HG03108 (cell line): ENCODE measurements at regions not wholly inside any gene's neighbourhood (a gene's known extent, or its start where the extent isn't known, plus 50 kb on each side); places are given as distances from the start of the nearest gene placed in this dataset.
A peak's percentile ranks its signal among the peaks of the same experiment; 100 is the strongest.

Experiments
- ATAC-seq: cut with Tn5 transposase; IDR thresholded peaks from one replicate; pipeline ENCODE4 v1.9.1; 2021; ENCODE audit warnings: moderate library complexity; ENCODE audit not compliant: unreplicated experiment

DNA sequence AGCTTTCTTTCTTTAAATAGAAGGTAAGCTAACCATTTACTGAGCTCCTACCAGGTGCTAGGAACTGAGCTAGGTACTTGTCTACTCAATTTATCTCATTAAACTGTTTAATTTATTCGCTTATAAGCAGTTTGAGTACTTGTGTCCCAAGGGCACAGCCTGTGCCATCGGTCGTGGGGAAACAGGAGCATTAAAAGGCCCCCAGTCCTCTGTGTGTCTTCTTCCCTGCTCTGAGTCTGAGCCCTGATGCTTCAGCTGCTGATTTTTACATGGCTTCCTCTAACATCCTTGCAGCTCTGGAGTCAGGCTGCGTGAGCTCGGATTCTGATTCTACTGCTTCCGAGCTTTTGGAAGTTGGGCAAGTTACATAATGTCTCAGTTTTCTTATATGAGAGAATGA is 239.5 kb downstream of the EDEM1 start:
- ATAC-seq = no peak

DNA sequence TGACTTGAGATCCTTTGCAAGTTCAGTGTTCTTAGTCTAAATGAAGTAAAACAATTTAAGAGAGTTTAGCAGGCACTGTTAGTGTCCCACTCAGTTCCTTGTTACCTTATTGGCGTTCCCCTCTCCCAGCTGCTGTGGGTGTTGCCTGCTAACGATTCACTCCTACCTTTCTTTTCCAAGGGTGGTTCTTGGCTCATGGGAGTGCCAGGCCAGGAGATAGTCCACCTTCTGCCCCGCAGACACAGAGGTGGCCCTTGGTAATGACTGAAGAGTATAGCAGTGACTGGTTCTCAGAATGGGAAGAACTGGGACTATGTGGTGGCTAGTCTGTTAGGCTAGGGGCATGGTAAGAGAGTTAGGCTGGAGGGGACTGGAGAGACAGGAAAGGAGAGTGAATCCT is 240.4 kb downstream of the EDEM1 start:
- ATAC-seq = no peak

DNA sequence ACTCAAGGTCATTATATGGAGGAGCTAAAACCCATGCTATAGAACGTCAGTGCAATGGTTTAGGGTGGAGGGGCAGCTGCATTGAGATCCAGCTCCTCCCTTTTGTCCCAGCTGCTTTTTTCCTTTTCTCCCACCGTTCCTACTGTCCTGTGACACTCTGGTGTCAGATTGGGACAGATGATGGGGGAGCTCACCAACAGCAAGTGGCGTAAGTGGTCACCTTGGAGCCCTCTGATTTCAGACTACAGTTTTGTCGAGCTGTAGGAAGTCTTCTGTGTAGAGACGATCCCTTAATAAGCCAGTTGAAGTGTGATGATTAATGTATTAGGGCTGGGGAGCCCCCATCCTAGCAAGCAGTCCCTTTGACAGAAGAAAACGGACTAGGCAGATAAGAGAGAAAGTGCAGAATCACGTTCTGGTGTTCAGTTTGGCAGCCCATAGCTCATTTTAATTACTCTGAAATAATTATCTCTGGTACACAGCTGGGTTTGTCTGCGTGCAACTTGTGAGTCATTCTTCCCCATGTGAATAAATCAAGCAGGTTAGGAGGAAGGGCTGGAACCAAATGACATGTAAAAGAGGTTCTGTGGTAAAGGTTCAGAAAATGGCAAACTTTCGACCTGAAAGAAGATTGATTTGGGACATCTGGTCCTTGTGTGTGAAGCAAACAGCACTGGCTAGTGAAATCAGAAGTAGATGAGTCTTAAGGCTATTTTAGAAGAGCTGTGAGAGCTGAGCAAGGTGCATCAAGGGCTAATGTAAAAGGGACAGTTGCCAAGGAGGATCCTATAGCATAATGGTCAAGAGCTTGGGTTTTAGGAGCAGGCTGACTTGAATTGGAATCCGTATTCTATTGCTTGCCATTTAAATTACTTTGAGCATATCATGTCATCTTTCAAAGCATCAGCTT is 241.4 kb downstream of the EDEM1 start:
- peak; percentile 82 for ATAC-seq

DNA sequence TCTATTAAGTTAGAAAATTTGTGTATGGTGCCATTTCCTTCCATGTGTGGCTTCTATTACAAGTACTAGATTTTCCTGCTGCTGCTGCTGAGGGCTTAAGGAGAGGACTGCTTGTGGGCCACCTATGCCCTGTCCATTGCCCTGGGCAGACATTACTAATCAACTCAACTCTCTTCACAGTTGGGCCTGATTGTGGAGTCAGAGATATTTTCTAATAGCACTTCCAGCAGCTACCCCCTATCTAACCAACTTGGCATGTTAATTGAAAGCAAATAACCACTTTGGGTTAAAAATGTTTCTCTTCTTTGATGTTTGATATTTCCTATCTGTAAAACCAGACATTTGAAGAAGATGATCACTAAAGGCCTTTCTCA is 242.0 kb downstream of the EDEM1 start:
- no peak for ATAC-seq

DNA sequence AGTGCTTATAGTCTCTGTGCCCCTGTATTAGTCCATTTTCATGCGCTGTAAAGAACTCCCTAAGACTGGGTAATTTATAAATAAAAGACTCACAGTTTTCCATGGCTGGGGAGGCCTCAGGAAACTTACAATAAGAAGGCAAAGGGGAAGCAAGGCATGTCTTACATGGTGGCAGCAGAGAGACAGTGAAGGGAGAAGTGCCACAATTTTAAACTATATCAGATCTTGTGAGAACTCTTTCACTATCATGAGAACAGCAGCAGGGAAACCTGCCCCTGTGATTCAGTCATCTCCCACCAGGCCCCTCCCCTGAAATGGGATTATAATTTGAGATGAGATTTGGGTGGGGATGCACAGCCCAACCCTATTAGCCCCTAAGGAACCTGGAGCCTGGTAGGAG is 243.2 kb downstream of the EDEM1 start:
- ATAC-seq = no peak

DNA sequence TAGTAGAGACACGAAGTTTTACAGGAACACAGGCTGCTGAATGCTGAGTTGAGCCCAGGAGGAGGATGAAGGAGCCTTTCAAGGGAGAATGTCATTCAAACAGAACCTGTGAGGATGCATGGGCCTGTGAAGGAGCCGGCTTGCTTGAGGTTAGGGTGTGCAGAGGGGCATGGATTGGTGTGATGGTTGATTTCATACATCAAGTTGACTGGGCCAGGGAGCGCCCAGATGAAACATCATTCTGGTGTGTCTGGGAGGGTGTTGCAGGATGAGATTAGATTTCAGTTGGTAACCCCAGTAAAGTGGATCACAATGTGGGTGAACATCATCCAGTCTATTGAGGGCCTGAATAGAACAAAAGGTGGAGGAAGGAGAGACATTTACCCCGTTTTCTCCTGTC is 243.6 kb downstream of the EDEM1 start:
- no peak for ATAC-seq

DNA sequence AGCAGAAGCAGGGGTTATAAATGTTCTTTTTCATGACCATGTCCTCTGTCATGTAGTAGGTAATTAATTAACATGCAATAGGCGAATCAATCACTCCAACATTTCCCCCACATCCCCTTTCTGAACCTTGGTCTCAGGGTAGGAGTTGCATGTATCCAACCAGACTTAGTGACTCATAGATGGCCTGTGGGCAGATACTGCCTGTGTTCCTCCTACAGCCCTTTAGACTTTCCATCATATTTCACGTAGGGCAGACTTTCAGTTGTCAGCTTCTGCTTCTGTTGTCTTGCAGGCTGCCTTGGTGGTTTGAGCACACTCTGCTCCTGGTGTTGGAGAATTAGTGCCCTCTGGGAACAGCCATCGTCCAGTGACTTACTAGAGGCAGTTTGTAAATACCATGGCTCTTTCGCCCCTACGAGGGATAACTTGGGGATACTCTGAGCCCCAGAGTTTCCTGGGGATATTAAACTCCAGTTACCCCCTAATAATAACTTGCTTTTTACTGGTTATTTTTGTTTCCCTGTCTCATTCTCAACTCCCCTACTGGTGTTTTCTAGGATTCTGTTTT is 244.4 kb downstream of the EDEM1 start:
- ATAC-seq = no peak

DNA sequence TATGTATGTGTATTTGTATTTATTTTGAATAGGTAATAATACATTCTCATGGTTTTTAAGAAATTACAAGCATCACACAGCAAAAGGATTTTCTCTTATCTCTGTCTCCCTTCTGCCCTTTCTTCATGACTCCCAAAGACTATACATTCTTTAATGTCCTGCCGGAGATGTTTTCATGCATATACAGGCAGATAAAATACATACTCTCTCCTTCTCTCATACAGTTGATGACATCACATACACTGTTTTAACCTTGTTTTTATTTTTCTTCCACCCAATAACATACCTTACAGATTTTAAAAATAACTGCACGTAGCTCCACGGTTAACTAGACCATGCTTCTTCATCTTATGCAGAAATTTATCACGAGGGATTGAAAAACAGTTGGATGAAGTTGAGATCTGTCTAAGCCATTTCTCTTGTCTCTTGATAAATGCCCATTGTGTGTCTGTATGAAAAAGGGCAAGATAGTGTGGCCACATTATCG is 249.8 kb downstream of the EDEM1 start:
- no peak for ATAC-seq

DNA sequence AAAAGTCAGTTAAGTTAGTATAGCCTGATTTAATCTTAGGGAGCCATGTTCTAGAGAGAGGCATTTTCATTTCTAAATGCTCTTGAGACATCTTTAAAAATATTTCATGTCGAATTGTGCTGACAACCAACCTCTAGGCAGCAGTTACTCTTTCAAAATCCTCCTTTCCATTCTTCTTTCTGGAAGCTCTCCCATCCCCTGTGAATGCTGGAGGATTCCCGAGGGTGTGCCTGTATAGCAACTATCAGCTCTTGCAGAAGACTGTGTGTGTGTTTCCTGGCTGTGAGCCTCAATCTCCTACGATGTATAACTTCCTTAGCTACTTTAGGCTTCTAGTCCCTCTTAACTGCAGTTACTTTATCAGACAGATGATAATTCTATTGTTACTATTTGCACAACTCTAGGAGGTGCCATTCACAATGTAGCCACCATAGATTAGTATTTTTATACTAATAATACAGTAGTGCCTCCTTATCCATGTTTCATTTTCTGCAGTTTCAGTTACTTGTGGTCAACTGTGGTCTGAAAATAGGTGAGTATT is 250.3 kb downstream of the EDEM1 start:
- no peak for ATAC-seq

DNA sequence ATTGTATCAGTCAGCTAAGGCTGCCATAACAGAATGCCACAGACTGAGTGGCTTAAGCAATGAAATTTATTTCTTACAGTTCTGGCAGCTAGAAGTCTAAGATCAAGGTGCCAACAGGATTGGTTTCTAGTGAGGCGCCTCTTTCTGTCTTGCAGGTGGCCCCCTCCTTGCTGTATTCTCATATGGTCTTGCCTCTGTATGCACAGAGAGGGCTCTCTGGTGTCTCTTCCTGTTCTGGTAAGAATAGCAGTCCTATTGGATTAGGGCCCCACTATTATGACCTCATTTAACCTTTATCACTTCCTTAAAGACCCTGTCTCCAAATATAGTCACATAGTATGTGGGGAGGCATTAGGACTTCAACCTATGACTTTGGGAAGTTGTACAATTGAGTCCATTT is 253.9 kb downstream of the EDEM1 start:
- no peak for ATAC-seq

DNA sequence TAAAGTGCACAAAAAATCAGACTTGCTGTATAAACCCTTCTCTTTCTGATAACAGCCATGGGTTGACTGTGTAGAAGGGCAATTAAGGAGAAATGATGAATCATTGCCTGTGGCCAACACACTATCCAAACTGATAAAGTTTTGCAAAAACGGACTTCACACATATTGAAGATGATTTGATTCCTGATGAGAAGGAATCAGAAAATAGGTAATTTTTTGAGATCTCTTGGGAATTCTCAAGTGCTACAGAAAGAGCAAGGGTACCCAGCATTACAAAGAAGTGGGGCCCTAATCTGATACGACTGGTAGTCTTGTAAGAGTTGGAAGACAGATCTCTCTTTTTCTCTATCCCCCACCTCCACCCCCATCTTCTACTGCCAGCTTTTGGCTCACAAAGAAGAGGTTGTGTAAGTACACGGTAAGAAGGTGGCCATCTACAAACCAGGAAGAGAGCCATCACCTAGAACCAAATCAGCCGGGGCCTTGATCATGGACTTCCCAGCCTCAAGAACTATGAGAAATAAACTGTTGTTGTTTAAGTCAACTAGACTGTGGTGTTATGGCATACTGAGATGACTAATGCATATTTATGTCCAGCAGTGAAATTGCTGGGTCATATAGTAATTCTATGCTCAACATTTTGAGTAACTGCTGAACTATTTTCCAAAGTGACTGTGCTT is 254.7 kb downstream of the EDEM1 start:
- ATAC-seq = no peak

DNA sequence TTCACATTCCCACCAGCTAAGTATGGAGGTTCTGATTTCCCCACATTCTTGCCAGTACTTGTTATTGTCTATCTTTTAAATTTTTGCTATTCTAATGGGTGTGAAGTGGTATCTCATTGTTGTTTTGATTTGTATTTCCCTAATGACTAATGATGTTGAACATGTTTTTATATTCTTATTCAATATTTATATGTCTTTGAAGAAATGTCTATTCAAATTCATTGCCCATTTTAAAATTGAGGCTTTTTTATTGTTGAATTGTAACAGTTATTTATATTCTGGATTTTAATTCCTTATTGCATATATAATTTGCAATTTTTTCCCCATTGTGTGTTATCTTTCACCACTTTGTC is 255.3 kb downstream of the EDEM1 start:
- no peak for ATAC-seq

DNA sequence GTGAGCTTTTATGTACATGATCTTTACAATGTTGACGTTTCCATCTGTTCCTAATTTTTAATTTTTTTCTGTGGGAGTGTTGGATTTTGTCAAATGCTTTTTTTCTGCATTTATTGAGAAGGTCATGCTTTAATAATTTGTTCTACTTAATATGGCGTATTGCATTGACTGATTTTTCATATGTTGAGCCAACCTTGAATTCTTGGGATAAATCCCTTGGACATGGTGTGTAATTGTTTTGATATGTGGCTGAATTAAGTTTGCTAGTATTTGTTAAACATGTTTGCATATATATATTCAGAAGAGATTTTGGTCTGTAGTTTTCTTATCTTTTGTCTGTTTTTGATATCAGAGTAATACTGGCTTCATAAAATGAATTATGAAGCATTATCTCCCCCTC is 256.7 kb downstream of the EDEM1 start:
- no peak for ATAC-seq

DNA sequence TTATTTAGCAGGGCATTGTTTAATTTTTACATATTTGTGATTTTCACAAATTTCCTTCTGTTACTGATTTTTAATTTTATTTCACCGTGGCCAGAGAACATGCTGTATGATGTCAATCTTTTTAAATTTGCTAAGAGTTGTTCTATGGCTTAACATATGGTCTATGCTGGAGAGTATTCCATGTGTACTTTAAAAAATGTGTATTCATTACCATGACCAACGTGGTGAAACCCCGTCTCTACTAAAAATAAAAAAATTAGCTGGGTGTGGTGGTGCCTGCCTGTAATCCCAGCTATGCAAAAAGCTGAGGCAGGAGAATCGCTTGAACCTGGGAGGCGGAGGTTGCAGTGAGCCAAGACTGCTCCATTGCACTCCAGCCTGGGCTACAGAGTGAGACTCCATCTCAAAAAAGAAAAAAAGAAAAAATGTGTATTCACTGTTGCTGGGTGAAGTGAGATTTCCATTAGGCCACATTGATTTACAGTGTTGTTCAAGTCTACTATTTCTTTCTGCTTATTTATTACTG is 258.2 kb downstream of the EDEM1 start:
- no peak for ATAC-seq

DNA sequence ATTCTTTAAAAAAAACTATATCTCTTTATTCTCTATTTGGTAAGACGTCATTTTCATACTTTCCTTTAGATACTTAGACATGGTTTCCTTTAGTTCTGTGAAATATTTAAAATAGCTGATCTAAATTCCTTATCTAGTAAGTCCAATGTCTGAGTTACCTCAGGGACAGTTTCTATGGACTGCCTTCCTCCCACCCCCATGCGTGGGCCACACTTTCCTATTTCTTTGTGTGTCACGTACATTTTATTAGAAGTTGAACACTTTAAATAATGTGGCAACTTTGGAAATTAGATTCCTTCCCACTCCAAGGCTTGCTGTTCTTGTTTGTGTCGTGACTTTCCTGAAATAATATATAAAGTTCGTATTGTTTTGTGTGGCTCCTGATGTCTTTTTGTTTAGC is 260.7 kb downstream of the EDEM1 start:
- no peak for ATAC-seq

DNA sequence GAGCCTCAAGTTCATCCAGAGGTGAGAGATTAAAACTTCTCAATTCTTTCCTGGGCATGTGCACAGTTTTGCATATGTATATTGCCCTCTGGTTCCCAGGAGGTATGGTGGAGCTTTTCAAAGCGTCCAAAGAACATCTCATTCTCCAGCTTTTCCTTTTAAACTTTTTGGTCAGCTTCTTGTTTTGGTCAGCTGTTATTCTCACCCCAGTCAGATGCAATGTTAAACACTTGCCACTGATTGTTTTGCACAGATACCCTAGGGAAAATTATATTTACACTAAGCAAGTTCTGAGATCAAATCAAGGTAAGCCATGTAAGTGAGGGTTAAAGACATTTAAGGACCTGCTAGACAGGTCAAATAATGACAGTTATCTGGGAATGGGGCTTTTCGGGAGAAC is 261.3 kb downstream of the EDEM1 start:
- no peak for ATAC-seq

DNA sequence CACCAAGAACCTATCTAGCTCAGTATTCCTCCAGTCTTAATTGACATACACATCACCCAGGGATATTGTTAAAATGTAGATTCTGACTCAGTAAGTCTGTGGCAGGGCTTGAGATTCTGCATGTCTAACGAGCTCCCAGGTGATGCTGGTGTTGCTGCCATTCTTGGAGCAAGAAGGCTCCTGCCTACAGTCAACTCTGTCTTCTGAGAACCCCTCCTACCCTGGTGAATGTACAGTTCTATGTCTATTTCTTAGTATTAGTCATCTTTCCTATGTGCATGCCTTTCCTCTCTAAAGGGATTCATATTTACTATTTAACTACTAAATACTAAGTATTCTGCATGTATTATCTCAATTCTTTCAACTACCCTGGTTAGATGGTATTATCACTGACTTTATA is 268.7 kb downstream of the EDEM1 start:
- ATAC-seq = no peak

DNA sequence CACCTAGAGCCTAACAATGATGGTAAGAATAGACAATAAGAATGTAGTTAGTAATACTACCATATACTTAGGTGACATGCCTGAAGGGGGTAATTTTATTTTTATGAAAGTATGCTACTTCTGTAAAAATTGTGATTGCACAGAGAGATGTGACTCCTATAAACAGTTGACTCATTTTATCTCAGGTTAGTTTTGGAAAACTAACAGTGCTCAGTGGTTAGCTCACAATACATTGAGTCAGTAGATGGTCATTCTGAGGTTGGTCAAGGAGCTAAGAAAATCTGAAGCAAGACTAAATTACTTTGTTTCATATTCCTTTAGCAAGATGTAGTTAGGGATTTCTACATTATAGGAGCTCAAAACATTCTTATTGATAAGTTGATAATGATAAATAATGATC is 271.0 kb downstream of the EDEM1 start:
- ATAC-seq = no peak

DNA sequence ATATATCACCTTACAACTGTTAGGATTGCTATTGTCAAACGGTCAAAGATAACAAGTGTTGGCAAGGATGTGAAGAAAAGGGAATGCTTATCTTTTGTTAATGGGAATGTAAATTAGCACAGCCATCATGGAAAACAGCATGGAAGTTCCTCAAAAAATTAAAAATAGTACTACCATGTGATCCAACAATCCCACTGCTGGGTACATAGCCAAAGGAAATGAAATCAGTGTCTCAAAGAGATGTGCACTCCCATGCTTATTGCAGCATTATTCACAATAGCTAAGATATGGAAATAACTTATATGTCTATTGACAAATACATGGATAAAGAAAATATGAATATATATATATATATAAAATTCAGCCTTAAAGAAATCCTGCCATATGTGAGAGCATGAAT is 274.6 kb downstream of the EDEM1 start:
- ATAC-seq = no peak

DNA sequence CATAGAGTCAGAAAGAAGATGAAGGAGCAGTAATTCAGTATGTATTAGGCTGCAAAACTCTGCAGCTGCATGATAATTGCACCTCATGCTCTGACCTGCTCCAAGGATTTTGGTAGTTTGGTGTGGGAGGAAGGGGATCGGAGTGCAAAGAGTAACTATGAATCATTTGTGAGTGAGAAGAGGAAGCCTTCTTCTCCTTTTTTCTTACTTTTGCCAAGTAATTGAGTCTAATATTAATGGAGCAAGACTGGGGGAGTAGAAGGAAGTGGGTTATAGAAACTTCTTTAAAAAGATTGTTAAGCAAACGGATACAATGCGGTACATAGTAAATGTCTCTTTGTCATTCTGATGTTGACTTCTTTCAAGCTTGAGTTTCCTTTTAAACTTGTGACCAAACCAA is 276.5 kb downstream of the EDEM1 start:
- no peak for ATAC-seq

DNA sequence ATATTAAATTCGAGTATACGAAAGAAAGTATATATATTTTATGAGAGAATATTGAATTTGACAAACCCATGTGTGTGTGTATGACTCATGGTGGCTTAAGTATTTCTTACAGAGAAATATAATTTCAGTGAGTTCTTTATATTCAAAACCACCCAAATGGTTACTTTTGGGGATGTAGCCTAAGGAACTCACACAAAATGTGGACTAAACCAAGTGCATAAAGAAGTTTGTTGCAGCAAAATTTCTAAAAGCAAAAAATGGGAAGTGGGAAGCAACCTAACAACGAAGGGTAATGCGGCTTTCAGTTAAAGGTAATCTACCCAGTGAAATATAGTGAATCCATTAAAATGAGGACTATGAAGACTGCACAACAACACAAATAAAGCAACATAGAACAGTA is 277.1 kb downstream of the EDEM1 start:
- ATAC-seq = no peak

DNA sequence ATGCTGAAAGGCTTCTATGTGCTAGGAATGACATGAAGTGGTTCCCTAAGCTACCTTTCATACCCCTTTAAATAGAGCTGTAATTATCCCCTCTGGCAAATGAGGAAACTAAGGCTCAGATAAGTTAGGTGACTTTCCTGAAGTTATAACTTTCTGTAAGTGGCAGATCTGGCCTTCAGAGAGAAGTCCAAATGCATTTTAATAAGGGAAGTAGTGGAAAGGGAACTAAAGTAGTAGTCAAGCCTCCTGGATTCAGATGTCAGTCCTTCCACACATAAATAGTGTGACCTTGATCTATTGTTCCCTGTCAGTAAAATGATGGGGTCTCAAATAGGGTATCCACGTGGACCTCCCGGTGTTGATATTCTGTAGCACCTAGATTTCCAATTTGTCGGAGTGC is 277.7 kb downstream of the EDEM1 start:
- ATAC-seq = no peak
